ENCODE measurements at regions not wholly inside any gene's neighbourhood (a gene's known extent, or its start where the extent isn't known, plus 50 kb on each side); places are given as distances from the start of the nearest gene placed in this dataset.
"Not testable (repeated sequence)": the region's sequence is repeated elsewhere in the genome, so short reads cannot be mapped to it uniquely, and the experiment has no call there.

DNA sequence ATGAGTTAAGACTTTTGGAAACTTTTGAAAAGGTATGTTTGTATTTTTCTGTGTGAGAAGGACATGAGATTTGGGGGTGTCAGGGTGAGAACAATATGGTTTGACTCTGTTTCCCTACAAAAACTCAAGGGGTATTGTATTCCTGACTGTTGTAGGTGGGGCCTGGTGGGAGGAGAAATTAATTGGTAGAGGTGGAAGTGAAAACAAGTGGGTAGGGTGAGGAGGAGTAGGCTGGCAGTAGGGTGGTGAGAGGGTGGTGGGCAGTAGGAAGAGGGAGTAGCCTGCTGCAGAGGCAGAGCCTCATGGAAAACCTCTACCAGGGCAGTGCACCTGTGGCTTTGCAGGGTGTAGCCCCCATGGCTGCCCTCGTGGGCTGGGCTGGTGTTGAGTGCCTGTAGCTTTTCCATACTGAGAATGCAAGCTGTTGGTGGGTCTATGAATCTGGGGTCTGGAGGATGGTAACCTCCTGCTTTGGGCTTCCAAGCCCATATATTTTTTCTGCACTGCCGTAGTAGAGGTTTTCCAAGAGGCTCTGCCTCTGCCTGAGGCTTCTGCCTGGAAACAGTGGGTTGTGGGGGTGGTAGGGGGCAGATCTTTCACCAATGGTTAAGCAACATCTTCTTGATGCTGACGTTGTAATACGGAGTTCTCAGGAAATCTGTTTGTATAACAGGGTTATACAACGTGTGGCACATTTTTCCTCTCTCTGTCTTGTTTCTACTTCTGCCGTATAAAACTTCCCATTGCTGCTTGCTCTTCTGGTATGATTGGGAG, 133.6 kb upstream of the ZNF519 start:
- H4K20me1 ChIP-seq (replicated peaks; ENCODE audit: control insufficient read depth, extremely low read depth, insufficient read depth, low read length); H3K4me3 ChIP-seq (replicated peaks in 1 of 3; ENCODE audit: insufficient read depth in 1 of 3, low read depth in 1 of 3, low read length in 3 of 3); BruUV-seq (replicated peaks); CTCF ChIA-PET; H2AFZ ChIP-seq (ENCODE audit: low read depth, low read length); intact Hi-C loops (cut with micrococcal nuclease); DNase-seq (ENCODE audit: low read depth, low spot score); dilution Hi-C loops (cut with MboI; ENCODE audit: extremely low pct_ligation_motif_present, low sequenced_read_pairs); FAIRE-seq; H3K9ac ChIP-seq (replicated peaks; ENCODE audit: extremely low read depth, insufficient read depth, low read length); H3K27ac ChIP-seq (ENCODE audit: insufficient read depth, low read depth, low read length); H3K27me3 ChIP-seq (ENCODE audit: control insufficient read depth in 2 of 2, insufficient read depth in 2 of 2, low read length in 2 of 2); H3K4me1 ChIP-seq (ENCODE audit: control insufficient read depth, extremely low read depth, insufficient read depth, low read length); H3K4me2 ChIP-seq (ENCODE audit: insufficient read depth, low read length); POLR2A ChIA-PET; H3K9me3 ChIP-seq (replicated peaks; ENCODE audit: control insufficient read depth, insufficient read depth, low read length); H3K9me1 ChIP-seq (replicated peaks; ENCODE audit: control insufficient read depth, extremely low read depth, insufficient read depth, low read length); H3K79me2 ChIP-seq (ENCODE audit: control insufficient read depth, insufficient read depth, low read length); H3K36me3 ChIP-seq (ENCODE audit: control insufficient read depth in 2 of 2, extremely low read depth in 1 of 2, insufficient read depth in 2 of 2, low read length in 2 of 2): not testable (repeated sequence)

DNA sequence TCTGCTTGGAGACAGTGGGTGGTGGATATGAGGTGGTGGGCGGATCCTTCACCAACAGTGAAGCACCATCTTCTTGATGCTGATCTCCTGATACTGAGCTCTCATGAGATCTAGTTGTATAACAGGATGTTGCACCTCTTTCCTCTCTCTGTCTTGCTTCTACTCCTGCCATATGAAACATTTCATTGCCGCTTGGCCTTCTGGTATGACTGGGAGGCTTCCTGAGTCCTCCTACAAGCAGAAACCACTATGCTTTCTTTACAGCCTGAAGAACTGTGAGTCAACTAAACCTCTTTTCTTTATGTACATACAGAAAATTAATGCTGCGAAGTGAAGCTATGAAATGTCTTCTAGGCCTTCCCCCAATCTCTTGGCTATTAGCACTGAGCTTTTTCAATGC, 130.6 kb upstream of the ZNF519 start:
- H3K4me1 ChIP-seq (ENCODE audit: control insufficient read depth, extremely low read depth, insufficient read depth, low read length); H3K9me1 ChIP-seq (replicated peaks; ENCODE audit: control insufficient read depth, extremely low read depth, insufficient read depth, low read length); BruUV-seq (replicated peaks); FAIRE-seq; H3K27ac ChIP-seq (ENCODE audit: insufficient read depth, low read depth, low read length); CTCF ChIA-PET; H3K4me2 ChIP-seq (ENCODE audit: insufficient read depth, low read length); POLR2A ChIA-PET; H3K79me2 ChIP-seq (ENCODE audit: control insufficient read depth, insufficient read depth, low read length); dilution Hi-C loops (cut with MboI; ENCODE audit: extremely low pct_ligation_motif_present, low sequenced_read_pairs); H3K9me3 ChIP-seq (replicated peaks; ENCODE audit: control insufficient read depth, insufficient read depth, low read length); H3K9ac ChIP-seq (replicated peaks; ENCODE audit: extremely low read depth, insufficient read depth, low read length); H3K4me3 ChIP-seq (replicated peaks in 1 of 3; ENCODE audit: insufficient read depth in 1 of 3, low read depth in 1 of 3, low read length in 3 of 3); intact Hi-C loops (cut with micrococcal nuclease); H4K20me1 ChIP-seq (replicated peaks; ENCODE audit: control insufficient read depth, extremely low read depth, insufficient read depth, low read length); H2AFZ ChIP-seq (ENCODE audit: low read depth, low read length); DNase-seq (ENCODE audit: low read depth, low spot score); H3K27me3 ChIP-seq (ENCODE audit: control insufficient read depth in 2 of 2, insufficient read depth in 2 of 2, low read length in 2 of 2); H3K36me3 ChIP-seq (ENCODE audit: control insufficient read depth in 2 of 2, extremely low read depth in 1 of 2, insufficient read depth in 2 of 2, low read length in 2 of 2): not testable (repeated sequence)

DNA sequence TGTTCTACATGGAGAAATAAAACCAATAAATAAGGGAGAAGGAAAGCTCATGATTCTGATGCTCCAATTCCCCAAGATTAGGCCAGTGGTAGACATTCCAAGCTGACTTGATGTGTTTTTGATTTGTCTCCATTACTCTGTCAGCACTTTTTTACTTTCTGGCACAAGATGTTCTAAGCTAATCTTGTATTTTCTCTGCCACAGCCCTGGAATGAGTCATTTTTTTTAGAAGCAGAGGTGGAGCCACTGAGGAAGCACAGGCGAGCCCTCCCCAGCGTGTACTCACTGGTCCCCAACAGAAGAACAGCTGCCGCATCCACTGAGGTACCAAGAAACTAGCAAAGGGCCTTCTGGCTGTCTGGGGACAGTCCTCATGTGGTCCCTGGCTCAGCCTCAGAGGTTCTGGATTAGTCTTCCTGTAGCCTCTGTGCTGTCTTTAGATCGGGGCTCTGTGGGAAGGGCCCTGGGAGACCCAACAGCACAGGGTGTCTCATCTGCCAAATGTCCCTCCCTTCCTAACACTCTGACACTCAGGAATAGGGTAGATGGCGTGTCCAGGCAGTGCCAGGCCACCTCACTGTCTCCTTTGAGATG, 117.9 kb upstream of the ZNF519 start:
- POLR2A ChIA-PET; DNase-seq (ENCODE audit: low read depth, low spot score); H3K4me1 ChIP-seq (ENCODE audit: control insufficient read depth, extremely low read depth, insufficient read depth, low read length); FAIRE-seq; H3K27ac ChIP-seq (ENCODE audit: insufficient read depth, low read depth, low read length); H3K4me2 ChIP-seq (ENCODE audit: insufficient read depth, low read length); H3K36me3 ChIP-seq (ENCODE audit: control insufficient read depth in 2 of 2, extremely low read depth in 1 of 2, insufficient read depth in 2 of 2, low read length in 2 of 2); H4K20me1 ChIP-seq (replicated peaks; ENCODE audit: control insufficient read depth, extremely low read depth, insufficient read depth, low read length); H2AFZ ChIP-seq (ENCODE audit: low read depth, low read length); H3K9ac ChIP-seq (replicated peaks; ENCODE audit: extremely low read depth, insufficient read depth, low read length); dilution Hi-C loops (cut with MboI; ENCODE audit: extremely low pct_ligation_motif_present, low sequenced_read_pairs); BruUV-seq (replicated peaks); H3K27me3 ChIP-seq (ENCODE audit: control insufficient read depth in 2 of 2, insufficient read depth in 2 of 2, low read length in 2 of 2); H3K9me3 ChIP-seq (replicated peaks; ENCODE audit: control insufficient read depth, insufficient read depth, low read length); CTCF ChIA-PET; intact Hi-C loops (cut with micrococcal nuclease); H3K9me1 ChIP-seq (replicated peaks; ENCODE audit: control insufficient read depth, extremely low read depth, insufficient read depth, low read length); H3K79me2 ChIP-seq (ENCODE audit: control insufficient read depth, insufficient read depth, low read length); H3K4me3 ChIP-seq (replicated peaks in 1 of 3; ENCODE audit: insufficient read depth in 1 of 3, low read depth in 1 of 3, low read length in 3 of 3): not testable (repeated sequence)

DNA sequence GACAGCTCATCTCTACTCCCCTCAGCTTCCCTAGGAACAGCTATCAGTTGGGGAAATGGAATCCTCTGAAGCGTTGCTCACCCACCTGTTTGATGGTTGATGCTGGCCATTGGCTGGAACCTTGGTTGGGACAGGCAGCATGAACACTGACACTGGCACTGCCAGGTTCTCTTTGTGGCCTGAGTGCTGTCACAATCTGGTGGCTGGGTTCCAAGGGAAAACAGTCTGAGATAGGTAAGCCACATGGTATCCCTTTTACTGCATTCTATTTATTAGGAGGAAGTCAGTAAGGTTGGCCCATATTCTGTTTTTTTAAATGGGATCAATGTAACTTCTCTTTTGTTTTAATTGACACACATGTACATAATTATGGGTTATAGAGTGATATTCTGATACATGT, 107.0 kb upstream of the ZNF519 start:
- FAIRE-seq; POLR2A ChIA-PET; H3K79me2 ChIP-seq (ENCODE audit: control insufficient read depth, insufficient read depth, low read length); H3K4me2 ChIP-seq (ENCODE audit: insufficient read depth, low read length); H2AFZ ChIP-seq (ENCODE audit: low read depth, low read length); H3K4me1 ChIP-seq (ENCODE audit: control insufficient read depth, extremely low read depth, insufficient read depth, low read length); H3K36me3 ChIP-seq (ENCODE audit: control insufficient read depth in 2 of 2, extremely low read depth in 1 of 2, insufficient read depth in 2 of 2, low read length in 2 of 2); H3K9me3 ChIP-seq (replicated peaks; ENCODE audit: control insufficient read depth, insufficient read depth, low read length); H3K4me3 ChIP-seq (replicated peaks in 1 of 3; ENCODE audit: insufficient read depth in 1 of 3, low read depth in 1 of 3, low read length in 3 of 3); H4K20me1 ChIP-seq (replicated peaks; ENCODE audit: control insufficient read depth, extremely low read depth, insufficient read depth, low read length); BruUV-seq (replicated peaks); intact Hi-C loops (cut with micrococcal nuclease); DNase-seq (ENCODE audit: low read depth, low spot score); H3K9ac ChIP-seq (replicated peaks; ENCODE audit: extremely low read depth, insufficient read depth, low read length); H3K9me1 ChIP-seq (replicated peaks; ENCODE audit: control insufficient read depth, extremely low read depth, insufficient read depth, low read length); dilution Hi-C loops (cut with MboI; ENCODE audit: extremely low pct_ligation_motif_present, low sequenced_read_pairs); CTCF ChIA-PET; H3K27me3 ChIP-seq (ENCODE audit: control insufficient read depth in 2 of 2, insufficient read depth in 2 of 2, low read length in 2 of 2); H3K27ac ChIP-seq (ENCODE audit: insufficient read depth, low read depth, low read length): not testable (repeated sequence)

Data from endothelial cell of umbilical vein (primary cell).